Panc1 (cell line): ENCODE measurements at regions not wholly inside any gene's neighbourhood (a gene's known extent, or its start where the extent isn't known, plus 50 kb on each side); places are given as distances from the start of the nearest gene placed in this dataset.

Source experiments
- ATAC-seq: fragments of 200-7000 bp; cut with Tn5 transposase; 2 replicates; pipeline ENCODE4 v1.9.1; 2020; ENCODE audit warnings: mild to moderate bottlenecking, moderate library complexity
- BruUV-seq: library from RNA; stranded (reverse); fragments of 400-500 nt; replicated peaks from 2 replicates; lab custom pipeline; 2021; lab: Mats Ljungman, UMichigan
- CTCF ChIA-PET: fragments of 300-600 bp; sonication (Branson Sonifier 250); formaldehyde crosslinking; loops from one replicate; lab custom pipeline; 2022; ENCODE audit warnings: antibody characterized with exemption; lab: Charles Lee
- POLR2A ChIA-PET: fragments of 300-600 bp; sonication (Branson Sonifier 250); formaldehyde crosslinking; loops from one replicate; lab custom pipeline; 2022; ENCODE audit warnings: antibody characterized with exemption; lab: Charles Lee
- DNase-seq: peaks from one replicate; pipeline ENCODE4 v3.0.0-alpha.2; 2010; ENCODE audit warnings: low read depth, low spot score
- H3K27ac ChIP-seq: 2 replicates; pipeline ENCODE4 v1.5.1; 2011; ENCODE audit warnings: mild to moderate bottlenecking, low read length, inconsistent platforms
- H3K27me3 ChIP-seq: fragments of 200-500 bp; sonication (Bioruptor generic); 2 replicates; pipeline ENCODE4 v1.6.0; 2014; ENCODE audit warnings: low read length, inconsistent platforms; ENCODE audit not compliant: control insufficient read depth, insufficient read depth
- H3K36me3 ChIP-seq: fragments of 200-500 bp; sonication (Bioruptor generic); 2 replicates; pipeline ENCODE4 v1.5.1; 2014; ENCODE audit warnings: inconsistent platforms, mild to moderate bottlenecking, low read length, moderate library complexity; ENCODE audit not compliant: control insufficient read depth, insufficient read depth
- H3K4me1 ChIP-seq: 2 replicates; pipeline ENCODE4 v1.5.1; 2011; ENCODE audit warnings: inconsistent platforms, mild to moderate bottlenecking, low read length, moderate library complexity; ENCODE audit not compliant: control insufficient read depth, insufficient read depth
- H3K4me3 ChIP-seq, 2 experiments: 2 replicates each; pipeline ENCODE4 v1.5.1; 2011 to 2012; ENCODE audit warnings: low read depth in 2 of 2, low read length in 2 of 2, mild to moderate bottlenecking in 2 of 2, inconsistent platforms in 1 of 2, moderate library complexity in 1 of 2
- H3K9me3 ChIP-seq: fragments of 200-500 bp; sonication (Bioruptor generic); 2 replicates; pipeline ENCODE4 v1.5.1; 2014; ENCODE audit warnings: low read depth, mild to moderate bottlenecking, inconsistent platforms, low read length, moderate library complexity; ENCODE audit not compliant: control insufficient read depth, insufficient read depth
- CTCF ChIP-seq: fragments of 450-650 bp; IDR thresholded peaks from 2 replicates; pipeline ENCODE4 v1.5.1; 2017; ENCODE audit warnings: mild to moderate bottlenecking
- POLR2AphosphoS5 ChIP-seq: IDR thresholded peaks from 2 replicates; pipeline ENCODE4 v1.6.1; 2012; ENCODE audit warnings: mild to moderate bottlenecking, low read depth, low read length, moderate library complexity
- REST ChIP-seq, 2 experiments: IDR thresholded peaks; 2 replicates each; pipeline ENCODE4 v1.6.1; 2011 to 2012; ENCODE audit warnings: low read depth in 2 of 2, control low read depth in 1 of 2, low read length in 1 of 2, mild to moderate bottlenecking in 1 of 2, moderate library complexity in 1 of 2; ENCODE audit not compliant: insufficient read depth in 1 of 2
- SIN3A ChIP-seq: IDR thresholded peaks from 2 replicates; pipeline ENCODE4 v1.6.1; 2012; ENCODE audit warnings: low read depth, mild to moderate bottlenecking, low read length, moderate library complexity, borderline replicate concordance; ENCODE audit not compliant: insufficient read depth
- TCF7L2 ChIP-seq: IDR thresholded peaks from 2 replicates; pipeline ENCODE4 v1.6.1; 2011; ENCODE audit warnings: mild to moderate bottlenecking, low read depth, low read length, inconsistent platforms
- in situ Hi-C: cut with HindIII; loops from 2 replicates; pipeline ENCODE4 v1.10.0; 2016; ENCODE audit warnings: low sequenced_read_pairs, low pct_unique_long_range_greater_than_20kb
- intact Hi-C: fragments of 100-400 bp; cut with micrococcal nuclease; formaldehyde crosslinking; loops from one replicate; pipeline ENCODE4 v1.10.0; 2022; ENCODE audit not compliant: unreplicated experiment

GRCh38 chr21:38721958-38722357, 83.8 kb upstream of the ETS2 start:
- ATAC-seq (no peak), DNase-seq (no peak)
- in situ Hi-C loops (no loop called here), intact Hi-C loops (no loop called here)
- Histone ChIP-seq H3K9me3 (peaks cover 4% of the 10 kb centered on the region; the same call in 1 of the 2 replicates), H3K27ac (no peak overlapping the region), H3K36me3 (no peaks in the 10 kb centered on the region), H3K27me3 (no peaks in the 10 kb centered on the region), H3K4me1 (no peaks in the 10 kb centered on the region), H3K4me3 (no peak overlapping the region)
- ChIA-PET POLR2A (no interaction called here), CTCF (no interaction called here)
- no TSS peak for BruUV-seq
- TF ChIP-seq POLR2AphosphoS5 (no peak), REST (IDR thresholded peaks at IDR 0.05; ENCODE audit: insufficient read depth in 1 of 2, low read depth in 2 of 2, low read length in 1 of 2) (no peak), SIN3A (no peak), TCF7L2 (no peak), CTCF (no peak)

- no peak for DNase-seq
- ATAC-seq: no peak
- BruUV-seq: no TSS peak
- no peak overlapping the region for H3K4me3 ChIP-seq
- CTCF ChIA-PET: no interaction called here
- POLR2A ChIA-PET: no interaction called here
- H3K36me3 ChIP-seq: no peaks in the 10 kb centered on the region; the same call in 1 of the 2 replicates
- intact Hi-C loops (no loop called here), in situ Hi-C loops (no loop called here)
- no peak overlapping the region for H3K27ac ChIP-seq
- no peaks in the 10 kb centered on the region for H3K27me3 ChIP-seq
- TF ChIP-seq TCF7L2: no peak
- TF ChIP-seq CTCF: no peak
- no peak for TF ChIP-seq REST (IDR thresholded peaks at IDR 0.05; ENCODE audit: insufficient read depth in 1 of 2, low read depth in 2 of 2, low read length in 1 of 2)
- TF ChIP-seq SIN3A: no peak
- TF ChIP-seq POLR2AphosphoS5: no peak
- H3K4me1 ChIP-seq: no peaks in the 10 kb centered on the region
- H3K9me3 ChIP-seq: peaks cover 4% of the 10 kb centered on the region; the same call in 1 of the 2 replicates
Measured at GRCh38 chr21:38725196-38726157, 80.3 kb upstream of the ETS2 start.
